ENCODE measurements at regions not wholly inside any gene's neighbourhood (a gene's known extent, or its start where the extent isn't known, plus 50 kb on each side); places are given as distances from the start of the nearest gene placed in this dataset.

DNA sequence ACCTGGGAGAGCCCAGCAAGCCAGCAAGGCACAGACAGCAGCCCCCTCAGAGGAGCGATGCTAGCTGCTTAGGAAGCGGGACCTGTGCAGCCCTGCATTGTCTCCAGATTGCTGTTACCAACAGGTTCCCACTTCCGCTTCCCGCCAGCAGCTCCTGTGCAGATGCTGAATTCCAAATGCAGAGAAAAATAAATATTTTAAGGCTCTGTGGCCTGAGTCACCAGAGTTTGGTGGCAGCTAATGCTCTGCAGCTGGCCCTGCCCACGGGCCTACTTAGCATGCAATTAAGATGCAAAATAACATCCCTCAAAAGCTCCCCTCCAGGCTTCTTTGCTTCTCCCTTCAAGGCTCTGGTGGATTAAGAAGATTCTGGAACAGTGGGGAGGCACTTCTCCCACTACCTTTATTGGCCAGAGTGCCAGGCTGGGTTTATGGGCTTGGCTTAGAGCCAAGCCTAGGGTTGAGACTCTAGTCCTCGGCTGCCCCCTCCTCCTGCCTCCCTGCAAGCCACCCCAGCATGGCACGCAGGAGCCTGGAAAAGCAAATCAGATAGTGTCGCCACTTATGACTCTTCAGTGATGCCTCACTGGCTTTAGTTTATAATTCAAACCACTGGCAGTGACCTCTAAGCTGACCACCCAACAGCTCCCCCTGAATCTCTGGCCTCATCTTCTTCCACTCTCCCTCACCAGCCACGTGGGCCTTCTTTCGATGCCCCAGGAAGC, 207.1 kb upstream of the ZC3H12A start:
- H3K27ac Mint-ChIP-seq (ENCODE audit: unreplicated experiment), result no peak overlapping the region
- H3K36me3 Mint-ChIP-seq (ENCODE audit: insufficient read depth, unreplicated experiment), result no peaks in the 10 kb centered on the region
- Histone ChIP-seq H3K27me3 (replicated peaks; ENCODE audit: control insufficient read depth, insufficient read depth, low read length) (no peaks in the 10 kb centered on the region), H3K9me3 (no peaks in the 10 kb centered on the region), H3K4me1 (no peaks in the 10 kb centered on the region), H3K36me3 (ENCODE audit: control insufficient read depth, insufficient read depth, low read length) (no peaks in the 10 kb centered on the region), H3K4me3 (ENCODE audit: low read depth, low read length) (no peak overlapping the region)
- TF ChIP-seq, protein P1, sequence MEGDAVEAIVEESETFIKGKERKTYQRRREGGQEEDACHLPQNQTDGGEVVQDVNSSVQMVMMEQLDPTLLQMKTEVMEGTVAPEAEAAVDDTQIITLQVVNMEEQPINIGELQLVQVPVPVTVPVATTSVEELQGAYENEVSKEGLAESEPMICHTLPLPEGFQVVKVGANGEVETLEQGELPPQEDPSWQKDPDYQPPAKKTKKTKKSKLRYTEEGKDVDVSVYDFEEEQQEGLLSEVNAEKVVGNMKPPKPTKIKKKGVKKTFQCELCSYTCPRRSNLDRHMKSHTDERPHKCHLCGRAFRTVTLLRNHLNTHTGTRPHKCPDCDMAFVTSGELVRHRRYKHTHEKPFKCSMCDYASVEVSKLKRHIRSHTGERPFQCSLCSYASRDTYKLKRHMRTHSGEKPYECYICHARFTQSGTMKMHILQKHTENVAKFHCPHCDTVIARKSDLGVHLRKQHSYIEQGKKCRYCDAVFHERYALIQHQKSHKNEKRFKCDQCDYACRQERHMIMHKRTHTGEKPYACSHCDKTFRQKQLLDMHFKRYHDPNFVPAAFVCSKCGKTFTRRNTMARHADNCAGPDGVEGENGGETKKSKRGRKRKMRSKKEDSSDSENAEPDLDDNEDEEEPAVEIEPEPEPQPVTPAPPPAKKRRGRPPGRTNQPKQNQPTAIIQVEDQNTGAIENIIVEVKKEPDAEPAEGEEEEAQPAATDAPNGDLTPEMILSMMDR (IDR thresholded peaks at IDR 0.05; ENCODE audit: insufficient read depth in 1 of 2, low read depth in 1 of 2, low read length in 1 of 2, severe bottlenecking in 1 of 2, unreplicated experiment in 1 of 2), result no peak
- H3K4me1 Mint-ChIP-seq (ENCODE audit: low read depth, unreplicated experiment), result no peaks in the 10 kb centered on the region
- H3K4me3 Mint-ChIP-seq (ENCODE audit: unreplicated experiment), result no peak overlapping the region
- BruUV-seq (replicated peaks), result no TSS peak
- no peak for DNase-seq
- CTCF ChIA-PET, result no interaction called here
- H3K9me3 Mint-ChIP-seq (ENCODE audit: unreplicated experiment), result no peaks in the 10 kb centered on the region
- H3K27me3 Mint-ChIP-seq (ENCODE audit: insufficient read depth, unreplicated experiment), result peaks cover 14% of the 10 kb centered on the region
- POLR2A ChIA-PET, result no interaction called here
- intact Hi-C loops (cut with micrococcal nuclease; ENCODE audit: unreplicated experiment), result no loop called here

- Histone ChIP-seq H3K4me1 (no peaks in the 10 kb centered on the region), H3K4me3 (ENCODE audit: low read depth, low read length) (no peak overlapping the region), H3K27me3 (replicated peaks; ENCODE audit: control insufficient read depth, insufficient read depth, low read length) (no peaks in the 10 kb centered on the region), H3K36me3 (ENCODE audit: control insufficient read depth, insufficient read depth, low read length) (no peaks in the 10 kb centered on the region), H3K9me3 (no peaks in the 10 kb centered on the region)
- H3K4me1 Mint-ChIP-seq (ENCODE audit: low read depth, unreplicated experiment), result no peaks in the 10 kb centered on the region
- H3K27ac Mint-ChIP-seq (ENCODE audit: unreplicated experiment), result no peak overlapping the region
- TF ChIP-seq, protein P1 (IDR thresholded peaks at IDR 0.05; ENCODE audit: insufficient read depth in 1 of 2, low read depth in 1 of 2, low read length in 1 of 2, severe bottlenecking in 1 of 2, unreplicated experiment in 1 of 2), result no peak
- H3K27me3 Mint-ChIP-seq (ENCODE audit: insufficient read depth, unreplicated experiment), result peaks cover 12% of the 10 kb centered on the region
- CTCF ChIA-PET, result interaction anchor here (0.5 kb wide), 1 partner anchor 33 kb away, joined by 4 read pairs; no protein-coding TSS in a partner anchor
- POLR2A ChIA-PET, result no interaction called here
- H3K4me3 Mint-ChIP-seq (ENCODE audit: unreplicated experiment), result no peak overlapping the region
- DNase-seq, result no peak
- intact Hi-C loops (cut with micrococcal nuclease; ENCODE audit: unreplicated experiment), result no loop called here
- no TSS peak for BruUV-seq (replicated peaks)
- H3K36me3 Mint-ChIP-seq (ENCODE audit: insufficient read depth, unreplicated experiment), result no peaks in the 10 kb centered on the region
- H3K9me3 Mint-ChIP-seq (ENCODE audit: unreplicated experiment), result no peaks in the 10 kb centered on the region
These were observed 203.7 kb upstream of the ZC3H12A start for GRCh38 chr1:37270639-37271038.

- no peaks in the 10 kb centered on the region for H3K27me3 ChIP-seq (replicated peaks; ENCODE audit: control insufficient read depth, insufficient read depth, low read length)
- TF ChIP-seq, protein P1 (IDR thresholded peaks at IDR 0.05; ENCODE audit: insufficient read depth in 1 of 2, low read depth in 1 of 2, low read length in 1 of 2, severe bottlenecking in 1 of 2, unreplicated experiment in 1 of 2), result no peak
- H3K9me3 Mint-ChIP-seq (ENCODE audit: unreplicated experiment), result no peaks in the 10 kb centered on the region
- no peak overlapping the region for H3K4me3 Mint-ChIP-seq (ENCODE audit: unreplicated experiment)
- ChIA-PET CTCF (no interaction called here), POLR2A (no interaction called here)
- no peaks in the 10 kb centered on the region for H3K4me1 ChIP-seq
- H3K36me3 ChIP-seq (ENCODE audit: control insufficient read depth, insufficient read depth, low read length), result no peaks in the 10 kb centered on the region
- H3K9me3 ChIP-seq, result no peaks in the 10 kb centered on the region
- DNase-seq, result no peak
- H3K4me1 Mint-ChIP-seq (ENCODE audit: low read depth, unreplicated experiment), result no peaks in the 10 kb centered on the region
- no peak overlapping the region for H3K27ac Mint-ChIP-seq (ENCODE audit: unreplicated experiment)
- no TSS peak for BruUV-seq (replicated peaks)
- H3K4me3 ChIP-seq (ENCODE audit: low read depth, low read length), result no peak overlapping the region
- peaks cover 11% of the 10 kb centered on the region for H3K27me3 Mint-ChIP-seq (ENCODE audit: insufficient read depth, unreplicated experiment)
- no peaks in the 10 kb centered on the region for H3K36me3 Mint-ChIP-seq (ENCODE audit: insufficient read depth, unreplicated experiment)
- intact Hi-C loops (cut with micrococcal nuclease; ENCODE audit: unreplicated experiment), result no loop called here
These were observed 201.8 kb upstream of the ZC3H12A start for GRCh38 chr1:37272626-37273025.

Data from Caco-2 (cell line).